Body of pancreas (tissue), 4 donors: ENCODE measurements at regions not wholly inside any gene's neighbourhood (a gene's known extent, or its start where the extent isn't known, plus 50 kb on each side); places are given as distances from the start of the nearest gene placed in this dataset.

Experiments
- ATAC-seq: fragments of 150-250 bp; one replicate; pipeline ENCODE4 v1.9.1; 2016
- DNase-seq, 4 donors: peaks; one replicate each; pipeline ENCODE4 v3.0.0-alpha.2; 2019
- H3K27ac ChIP-seq, 4 donors: fragments of 200-600 bp; sonication (generic); 1 replicate in 3 of 4; 2 replicates in 1 of 4; pipeline versions ENCODE4 v1.5.1 to v1.6.1; 2016 to 2019; ENCODE audit warnings: mild to moderate bottlenecking in 1 of 4, mixed read lengths in 1 of 4, moderate library complexity in 1 of 4
- H3K27me3 ChIP-seq, 2 donors: fragments of 200-600 bp; sonication (generic); one replicate each; pipeline ENCODE4 v1.6.0; 2016; ENCODE audit warnings: mild to moderate bottlenecking in 1 of 2
- H3K36me3 ChIP-seq, 2 donors: fragments of 200-600 bp; sonication (generic); replicated peaks in 1 of 2; 2 replicates each; pipeline ENCODE4 v1.5.1; 2016; ENCODE audit warnings: low read depth in 2 of 2; ENCODE audit not compliant: insufficient read depth in 1 of 2
- H3K4me1 ChIP-seq: fragments of 200-600 bp; sonication (generic); one replicate; pipeline ENCODE4 v1.6.0; 2016
- H3K4me3 ChIP-seq, 2 donors: fragments of 200-600 bp; sonication (generic); 1 replicate in 1 of 2; 2 replicates in 1 of 2; pipeline ENCODE4 v1.5.1; 2016 to 2019
- H3K9me3 ChIP-seq, 3 donors: fragments of 200-600 bp; sonication (generic); 1 replicate in 2 of 3; 2 replicates in 1 of 3; pipeline ENCODE4 v1.5.1; 2016
- POLR2A ChIP-seq, 3 donors: fragments of 450-650 bp; IDR thresholded peaks; one replicate each; pipeline ENCODE4 v1.6.1; 2016; ENCODE audit warnings: antibody characterized with exemption in 3 of 3, mild to moderate bottlenecking in 2 of 3
- WGBS, 2 donors: methylation state at CpG; one replicate each; pipeline ENCODE4 v1.1.5; 2017; 5-methylcytosine and 5-hydroxymethylcytosine counted together
- intact Hi-C: fragments of 100-400 bp; cut with DNase I; formaldehyde crosslinking; loops from one replicate; pipeline ENCODE4 v1.15.1; 2023
- TF ChIP-seq, protein P1 (sequence below), 7 experiments: fragments of 450-650 bp in 4 of 7; fragments of 200-600 bp in 3 of 7; sonication (generic) in 3 of 7; IDR thresholded peaks; one replicate each; pipeline ENCODE4 v1.5.1; 2016 to 2019; ENCODE audit warnings: antibody characterized with exemption in 7 of 7

- H3K36me3 ChIP-seq: no peaks in the 10 kb centered on the region
- TF ChIP-seq, protein P1, sequence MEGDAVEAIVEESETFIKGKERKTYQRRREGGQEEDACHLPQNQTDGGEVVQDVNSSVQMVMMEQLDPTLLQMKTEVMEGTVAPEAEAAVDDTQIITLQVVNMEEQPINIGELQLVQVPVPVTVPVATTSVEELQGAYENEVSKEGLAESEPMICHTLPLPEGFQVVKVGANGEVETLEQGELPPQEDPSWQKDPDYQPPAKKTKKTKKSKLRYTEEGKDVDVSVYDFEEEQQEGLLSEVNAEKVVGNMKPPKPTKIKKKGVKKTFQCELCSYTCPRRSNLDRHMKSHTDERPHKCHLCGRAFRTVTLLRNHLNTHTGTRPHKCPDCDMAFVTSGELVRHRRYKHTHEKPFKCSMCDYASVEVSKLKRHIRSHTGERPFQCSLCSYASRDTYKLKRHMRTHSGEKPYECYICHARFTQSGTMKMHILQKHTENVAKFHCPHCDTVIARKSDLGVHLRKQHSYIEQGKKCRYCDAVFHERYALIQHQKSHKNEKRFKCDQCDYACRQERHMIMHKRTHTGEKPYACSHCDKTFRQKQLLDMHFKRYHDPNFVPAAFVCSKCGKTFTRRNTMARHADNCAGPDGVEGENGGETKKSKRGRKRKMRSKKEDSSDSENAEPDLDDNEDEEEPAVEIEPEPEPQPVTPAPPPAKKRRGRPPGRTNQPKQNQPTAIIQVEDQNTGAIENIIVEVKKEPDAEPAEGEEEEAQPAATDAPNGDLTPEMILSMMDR (IDR thresholded peaks at IDR 0.05): no peak
- no peak for TF ChIP-seq POLR2A (IDR thresholded peaks at IDR 0.05)
- H3K9me3 ChIP-seq: no peaks in the 10 kb centered on the region
- DNase-seq (no peak), ATAC-seq (no peak)
- H3K27me3 ChIP-seq: no peaks in the 10 kb centered on the region
- no peak overlapping the region for H3K4me3 ChIP-seq
- WGBS, 2 donors: 34 to 41% methylated on average over 4 of the region's 4 CpGs
- peak overlapping the region in 1 of 4 donors; percentile 32 for H3K27ac ChIP-seq
- peaks cover 7% of the 10 kb centered on the region for H3K4me1 ChIP-seq
- intact Hi-C loops: no loop called here
Measured at GRCh38 chr6:115004982-115005381, 662.2 kb upstream of the HS3ST5 start.

GRCh38 chr6:115004204-115004603, 661.4 kb upstream of the HS3ST5 start:
- Histone ChIP-seq H3K27ac (no peak overlapping the region), H3K27me3 (no peaks in the 10 kb centered on the region), H3K36me3 (no peaks in the 10 kb centered on the region), H3K4me3 (no peak overlapping the region), H3K4me1 (peaks cover 7% of the 10 kb centered on the region), H3K9me3 (no peaks in the 10 kb centered on the region)
- intact Hi-C loops: no loop called here
- 5 to 12% methylated on average over 1 of the region's 1 CpG for WGBS, 2 donors
- ATAC-seq (peak; percentile 65), DNase-seq (no peak)
- TF ChIP-seq POLR2A (IDR thresholded peaks at IDR 0.05): no peak
- TF ChIP-seq, protein P1 (IDR thresholded peaks at IDR 0.05): no peak

- H3K4me3 ChIP-seq: no peak overlapping the region
- intact Hi-C loops: no loop called here
- no peak overlapping the region for H3K27ac ChIP-seq
- ATAC-seq (no peak), DNase-seq (no peak)
- TF ChIP-seq, protein P1 (IDR thresholded peaks at IDR 0.05): no peak
- TF ChIP-seq POLR2A (IDR thresholded peaks at IDR 0.05): no peak
- WGBS, 2 donors: 79 to 80% methylated on average over 8 of the region's 8 CpGs
- H3K4me1 ChIP-seq: peaks cover 7% of the 10 kb centered on the region
- no peaks in the 10 kb centered on the region for H3K27me3 ChIP-seq
- H3K9me3 ChIP-seq: no peaks in the 10 kb centered on the region
- H3K36me3 ChIP-seq: no peaks in the 10 kb centered on the region
Measured at GRCh38 chr6:115001731-115002350, 659.0 kb upstream of the HS3ST5 start.

GRCh38 chr6:115000736-115001135, 657.9 kb upstream of the HS3ST5 start:
- Histone ChIP-seq H3K4me3 (no peak overlapping the region), H3K4me1 (peaks cover 7% of the 10 kb centered on the region), H3K27ac (no peak overlapping the region), H3K36me3 (no peaks in the 10 kb centered on the region), H3K27me3 (no peaks in the 10 kb centered on the region), H3K9me3 (no peaks in the 10 kb centered on the region)
- DNase-seq: no peak
- ATAC-seq: no peak
- intact Hi-C loops: no loop called here
- WGBS, 2 donors: 88% methylated on average over 4 of the region's 4 CpGs
- TF ChIP-seq, protein P1 (IDR thresholded peaks at IDR 0.05): no peak
- TF ChIP-seq POLR2A (IDR thresholded peaks at IDR 0.05): no peak

- intact Hi-C loops: no loop called here
- Histone ChIP-seq H3K36me3 (no peaks in the 10 kb centered on the region), H3K4me3 (no peak overlapping the region), H3K27me3 (no peaks in the 10 kb centered on the region), H3K27ac (no peak overlapping the region), H3K9me3 (no peaks in the 10 kb centered on the region), H3K4me1 (no peaks in the 10 kb centered on the region)
- TF ChIP-seq, protein P1 (IDR thresholded peaks at IDR 0.05): no peak
- no peak for TF ChIP-seq POLR2A (IDR thresholded peaks at IDR 0.05)
- no peak for DNase-seq
- 75 to 82% methylated on average over 7 to 8 of the region's 8 CpGs for WGBS, 2 donors
- no peak for ATAC-seq
Measured at GRCh38 chr6:114998492-114998891, 655.7 kb upstream of the HS3ST5 start.
